ENCODE measurements at regions not wholly inside any gene's neighbourhood (a gene's known extent, or its start where the extent isn't known, plus 50 kb on each side); places are given as distances from the start of the nearest gene placed in this dataset.

- TF ChIP-seq EP300 (IDR thresholded peaks at IDR 0.05; ENCODE audit: borderline replicate concordance) (no peak), CREB1 (IDR thresholded peaks at IDR 0.05; ENCODE audit: low read depth) (no peak), TAF1 (IDR thresholded peaks at IDR 0.05; ENCODE audit: low read depth) (no peak), TCF12 (IDR thresholded peaks at IDR 0.05; ENCODE audit: low read depth) (no peak), MAX (IDR thresholded peaks at IDR 0.05) (no peak), REST (IDR thresholded peaks at IDR 0.05; ENCODE audit: low read depth) (no peak), RAD21 (IDR thresholded peaks at IDR 0.05; ENCODE audit: low read depth) (no peak), YY1 (IDR thresholded peaks at IDR 0.05; ENCODE audit: low read depth) (no peak), CEBPB (IDR thresholded peaks at IDR 0.05) (no peak)
These were observed 650.6 kb downstream of the PCDH18 start for GRCh38 chr4:136881666-136882065.

Measured in Ishikawa (cell line).